ENCODE measurements at regions not wholly inside any gene's neighbourhood (a gene's known extent, or its start where the extent isn't known, plus 50 kb on each side); places are given as distances from the start of the nearest gene placed in this dataset.
"Not testable (repeated sequence)": the region's sequence is repeated elsewhere in the genome, so short reads cannot be mapped to it uniquely, and the experiment has no call there.

DNA sequence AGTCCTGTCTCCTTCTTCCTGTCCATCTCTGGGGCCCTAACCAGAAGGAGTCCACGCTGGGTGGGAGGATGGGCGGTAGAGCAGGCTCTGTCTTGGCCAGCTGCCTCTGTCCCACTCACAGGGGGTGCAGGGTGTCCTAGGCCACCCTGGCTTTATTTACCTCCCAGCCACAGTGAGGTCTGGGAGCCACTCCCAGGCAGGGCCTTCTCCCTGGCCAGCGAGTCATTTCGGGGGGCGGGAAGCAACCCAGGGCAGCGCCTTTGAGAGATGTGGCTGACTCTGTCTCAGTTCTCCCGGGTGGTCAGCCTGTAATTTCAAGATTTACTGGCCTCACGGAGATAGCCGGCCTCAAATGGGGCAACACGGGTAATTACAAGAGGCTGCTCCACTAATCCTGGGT lies 67.4 kb upstream of the PTCH1 start:
- no peak for DNase-seq (ENCODE audit: low read depth)

DNA sequence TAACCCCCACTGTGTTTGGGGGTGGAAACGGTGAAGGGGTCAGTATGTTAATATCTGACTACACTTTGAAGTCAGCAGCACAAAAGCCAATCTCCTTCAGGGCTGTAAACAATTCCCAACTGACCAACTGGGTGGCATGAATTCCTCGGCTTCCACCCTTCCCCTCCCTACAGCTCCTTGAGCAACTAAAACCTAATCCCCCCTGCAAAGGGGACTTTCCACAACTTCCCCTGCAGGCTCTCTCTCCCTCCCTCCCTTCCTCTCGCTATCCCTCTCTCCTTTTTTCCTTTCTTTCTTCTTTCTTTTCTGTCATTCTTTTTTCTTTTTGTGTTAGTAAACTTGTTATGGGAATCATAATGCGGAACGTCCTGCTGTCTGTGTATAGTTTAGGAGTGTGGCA lies 65.1 kb upstream of the PTCH1 start:
- no peak for DNase-seq (ENCODE audit: low read depth)

- DNase-seq (ENCODE audit: low read depth) = no peak
These were observed 64.3 kb upstream of the PTCH1 start for GRCh38 chr9:95580812-95581761.

- no peak for DNase-seq (ENCODE audit: low read depth)
These were observed 58.2 kb upstream of the PTCH1 start for GRCh38 chr9:95574866-95575553.

- DNase-seq (ENCODE audit: low read depth) = no peak
These were observed 57.4 kb upstream of the PTCH1 start for GRCh38 chr9:95574176-95574575.

GRCh38 chr9:95573463-95573862 lies 56.7 kb upstream of the PTCH1 start:
- no peak for DNase-seq (ENCODE audit: low read depth)

DNA sequence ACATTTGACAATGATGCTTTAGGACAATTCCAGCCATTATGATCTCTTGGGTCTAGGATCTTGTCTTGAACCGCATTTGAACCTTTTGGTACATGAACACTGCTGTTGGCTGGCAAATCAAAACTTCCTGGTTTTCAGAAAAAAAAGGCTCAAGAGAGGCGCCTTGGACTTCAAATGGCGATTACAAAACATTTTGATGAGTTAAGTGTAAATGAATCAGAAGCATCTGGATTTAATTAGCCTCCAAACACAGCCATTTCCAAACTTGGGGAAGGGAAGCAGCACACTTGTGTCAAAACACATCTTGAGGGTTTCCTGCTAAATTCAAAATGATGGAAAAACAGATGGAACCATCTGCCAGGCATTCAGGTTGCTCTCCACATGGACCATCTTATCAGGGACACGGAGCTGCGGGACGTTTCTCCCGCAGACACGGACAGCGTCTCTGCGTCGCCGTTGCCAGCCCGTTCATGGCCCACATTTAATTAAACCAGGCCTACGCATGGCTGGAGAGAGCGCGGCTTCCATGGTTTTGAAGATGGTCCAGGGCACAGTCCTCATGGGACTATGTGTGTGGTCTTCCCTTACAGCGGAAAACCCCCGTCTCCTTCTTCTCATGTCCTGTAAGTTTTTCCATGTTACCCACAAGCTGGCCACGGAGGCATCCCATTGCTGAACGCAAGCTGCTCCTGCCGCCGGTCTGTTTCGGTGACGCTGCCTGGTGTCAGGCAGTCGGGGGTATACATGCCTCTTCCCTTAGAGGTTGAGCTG lies 55.8 kb upstream of the PTCH1 start:
- no peak for DNase-seq (ENCODE audit: low read depth)

- DNase-seq (ENCODE audit: low read depth) = peak; percentile 53
These were observed 53.9 kb upstream of the PTCH1 start for GRCh38 chr9:95570646-95571045.

DNA sequence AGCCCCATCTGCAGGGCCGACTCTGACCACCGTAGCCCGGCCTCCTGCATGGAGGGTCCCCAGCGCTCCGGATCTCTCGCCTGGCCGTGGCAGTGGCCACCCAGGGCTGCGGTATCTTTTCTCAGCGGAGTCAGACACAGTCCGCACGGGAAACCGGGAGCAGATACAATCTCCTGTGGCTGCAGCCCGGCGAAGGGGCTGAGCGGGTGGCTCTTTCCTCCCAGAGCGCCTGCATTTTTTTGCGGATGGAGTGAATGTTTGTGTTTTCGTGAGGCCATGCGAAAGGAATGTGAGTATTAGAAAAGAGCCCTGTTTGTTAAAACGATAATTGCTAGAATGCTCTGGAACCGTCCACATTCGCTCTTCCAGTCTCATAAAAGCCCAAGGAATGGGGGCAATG lies 53.4 kb upstream of the PTCH1 start:
- DNase-seq (ENCODE audit: low read depth) = peak; percentile 45

- not testable (repeated sequence) for DNase-seq (ENCODE audit: low read depth)
These were observed 52.0 kb upstream of the PTCH1 start for GRCh38 chr9:95568735-95569134.
